Dermis microvascular lymphatic vessel endothelial cell (primary cell): ENCODE measurements at regions not wholly inside any gene's neighbourhood (a gene's known extent, or its start where the extent isn't known, plus 50 kb on each side); places are given as distances from the start of the nearest gene placed in this dataset.

Source experiments
- DNase-seq, 2 donors: peaks; one replicate each; pipeline versions ENCODE4 v3.0.0 to v3.0.0-alpha.2; 2010; ENCODE audit warnings: low read depth in 2 of 2

- DNase-seq: no peak
These were observed 181.2 kb upstream of the HES1 start for GRCh38 chr3:193954752-193955151.

- DNase-seq: no peak
These were observed 180.2 kb upstream of the HES1 start for GRCh38 chr3:193955719-193956118.

GRCh38 chr3:193959861-193960260 is 176.1 kb upstream of the HES1 start:
- no peak for DNase-seq

DNA sequence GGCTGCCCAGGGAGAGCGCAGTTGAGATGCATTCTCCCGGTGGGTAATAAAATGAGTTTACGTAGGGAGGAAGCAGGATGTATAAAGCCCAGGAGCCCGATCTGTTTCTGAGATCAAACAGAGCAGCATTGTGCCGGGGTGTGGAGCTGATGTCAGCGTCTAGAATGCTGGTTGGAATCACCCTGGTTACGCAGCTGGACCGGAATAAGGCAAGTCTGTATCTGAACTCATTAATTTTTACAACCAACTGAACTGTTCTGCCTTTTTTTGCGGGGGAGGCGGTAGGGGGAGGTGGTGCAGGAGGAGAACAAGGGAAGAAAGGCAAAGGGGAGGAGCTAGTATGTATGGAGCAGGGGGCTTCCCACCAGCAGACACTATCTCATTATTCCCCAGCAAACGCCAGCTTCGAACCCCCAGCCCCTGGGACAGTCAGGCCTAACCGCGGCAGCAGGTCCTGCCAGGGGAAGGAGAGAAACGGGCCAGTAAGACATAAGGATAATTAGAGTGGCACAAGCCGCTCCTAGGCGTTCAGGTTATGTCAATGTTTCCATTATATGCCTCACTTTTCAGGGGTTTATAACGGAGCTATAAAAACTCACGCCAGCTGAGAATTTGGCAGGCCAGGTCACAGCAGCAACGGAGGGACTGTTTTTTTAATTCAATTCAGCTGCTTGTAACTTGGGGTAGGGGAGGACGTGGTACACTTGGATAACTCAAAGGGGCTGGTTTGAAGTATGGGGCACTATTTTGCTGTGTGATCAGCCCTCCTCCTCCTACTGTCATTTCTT is 175.3 kb upstream of the HES1 start:
- peak in 1 of 2 donors; percentile 44 for DNase-seq

GRCh38 chr3:193962986-193963685 is 172.8 kb upstream of the HES1 start:
- DNase-seq: no peak

- no peak for DNase-seq
These were observed 172.0 kb upstream of the HES1 start for GRCh38 chr3:193963808-193964516.

DNA sequence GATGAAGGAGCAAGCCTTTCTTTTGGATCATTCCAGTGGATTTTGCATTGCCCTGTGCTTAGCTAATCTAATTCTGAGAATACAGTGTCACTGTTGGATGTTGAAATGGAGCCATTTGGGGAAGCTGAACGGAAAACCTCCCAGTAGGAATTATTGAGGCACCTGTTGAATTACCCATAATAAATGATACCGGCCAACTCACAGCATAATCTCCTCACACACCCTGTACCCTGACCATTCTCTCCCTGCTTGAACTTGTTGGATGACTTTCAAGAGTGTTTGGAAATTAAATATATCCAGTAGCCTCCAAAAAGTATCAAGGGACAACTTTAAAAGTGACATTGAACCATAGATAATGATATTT is 171.4 kb upstream of the HES1 start:
- DNase-seq: no peak

- DNase-seq: no peak
These were observed 167.5 kb upstream of the HES1 start for GRCh38 chr3:193968380-193968974.

- DNase-seq: peak; percentile 49 to 78
These were observed 165.7 kb upstream of the HES1 start for GRCh38 chr3:193970131-193970772.

GRCh38 chr3:193970773-193971206 is 165.2 kb upstream of the HES1 start:
- DNase-seq: peak in 1 of 2 donors; percentile 93

GRCh38 chr3:193971261-193971751 is 164.6 kb upstream of the HES1 start:
- peak in 1 of 2 donors; percentile 12 for DNase-seq

DNA sequence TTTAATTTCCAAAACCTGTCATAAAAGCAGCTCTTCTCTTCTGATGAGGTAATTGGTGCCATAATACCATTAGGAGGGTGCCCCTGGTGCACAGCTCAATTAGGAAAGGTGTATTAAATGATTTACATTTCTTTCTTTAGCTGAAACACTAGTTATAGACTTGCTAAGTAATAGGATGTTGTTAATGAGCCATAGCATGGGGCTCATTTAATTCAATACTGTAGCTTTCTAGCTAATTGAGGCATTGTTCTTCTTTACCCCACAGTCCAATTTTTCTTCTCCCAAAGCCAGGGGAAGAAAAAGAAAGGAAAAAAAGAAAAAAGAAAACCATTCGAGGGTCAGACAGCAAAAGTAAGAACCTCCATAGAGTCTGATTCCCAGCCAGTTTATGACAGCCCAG is 164.0 kb upstream of the HES1 start:
- DNase-seq: no peak

DNA sequence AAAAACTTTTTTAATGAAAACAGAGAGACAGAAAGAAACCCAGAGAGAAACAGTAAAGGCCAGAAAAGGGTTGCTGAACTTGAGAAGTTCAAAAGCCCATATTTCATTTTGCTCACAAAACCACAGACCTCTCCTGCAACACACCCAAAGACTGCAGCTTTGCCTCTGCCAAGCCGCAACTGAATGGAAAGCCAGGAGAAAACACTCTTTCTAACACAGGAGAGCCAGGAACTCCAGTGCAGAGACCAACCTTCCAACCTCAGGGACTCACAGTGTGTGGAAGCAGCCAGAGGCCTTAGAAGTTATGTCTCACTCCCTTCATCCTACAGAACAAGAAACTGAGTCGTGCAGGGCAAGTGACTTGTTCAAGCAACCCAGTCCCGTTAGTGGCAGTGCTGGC is 163.1 kb upstream of the HES1 start:
- no peak for DNase-seq

- DNase-seq: peak in 1 of 2 donors; percentile 82
These were observed 161.7 kb upstream of the HES1 start for GRCh38 chr3:193974191-193974652.

GRCh38 chr3:193974671-193975535 is 161.0 kb upstream of the HES1 start:
- DNase-seq: peak in 1 of 2 donors; percentile 10

GRCh38 chr3:193977622-193978021 is 158.3 kb upstream of the HES1 start:
- no peak for DNase-seq

- DNase-seq: no peak
These were observed 157.9 kb upstream of the HES1 start for GRCh38 chr3:193978030-193978429.

DNA sequence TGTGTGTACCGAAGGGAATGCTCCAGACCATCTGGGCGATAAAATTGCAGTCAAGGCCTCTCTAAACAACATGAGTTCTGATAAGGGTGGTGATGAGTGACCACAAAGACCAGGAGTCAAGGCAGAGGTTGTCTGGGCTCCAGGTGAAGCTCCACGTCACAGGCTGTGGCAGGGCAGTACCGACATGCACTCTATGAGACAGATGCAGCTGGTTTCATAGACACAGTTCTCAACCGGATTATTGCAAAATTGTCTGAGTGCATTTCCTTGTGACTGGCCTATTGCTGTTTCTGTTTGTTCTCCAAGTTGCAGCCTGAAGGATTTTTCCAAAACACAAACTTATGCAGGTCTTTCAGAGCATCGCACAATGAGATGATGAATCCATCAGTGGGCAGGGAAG is 157.5 kb upstream of the HES1 start:
- DNase-seq: no peak

DNA sequence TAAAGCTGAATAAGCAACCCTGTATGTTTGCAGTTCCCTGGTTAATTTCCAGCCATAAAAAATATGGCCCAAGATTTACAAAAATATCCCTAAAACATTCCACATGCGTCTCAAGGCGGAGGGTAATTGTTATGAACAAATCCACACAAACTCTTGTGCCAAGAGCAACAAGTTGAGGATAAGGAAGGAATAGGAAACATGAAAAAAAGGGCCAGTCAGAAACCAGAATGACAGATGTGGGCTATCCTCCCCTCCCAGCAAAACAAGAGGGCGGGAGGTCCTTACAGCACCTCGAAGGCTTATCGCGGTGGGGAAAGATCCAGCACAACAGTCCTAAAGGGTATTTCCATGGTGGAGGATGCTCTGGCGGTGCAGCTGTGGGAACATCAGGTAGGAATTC is 155.6 kb upstream of the HES1 start:
- peak in 1 of 2 donors; percentile 89 for DNase-seq

GRCh38 chr3:193980905-193981304 is 155.0 kb upstream of the HES1 start:
- no peak for DNase-seq
